Amniotic epithelial cell (primary cell): ENCODE measurements at regions not wholly inside any gene's neighbourhood (a gene's known extent, or its start where the extent isn't known, plus 50 kb on each side); places are given as distances from the start of the nearest gene placed in this dataset.
"Not testable (repeated sequence)": the region's sequence is repeated elsewhere in the genome, so short reads cannot be mapped to it uniquely, and the experiment has no call there.

Experiments used
- DNase-seq: peaks from one replicate; pipeline ENCODE4 v3.0.0-alpha.2; 2010; ENCODE audit warnings: low read depth

DNA sequence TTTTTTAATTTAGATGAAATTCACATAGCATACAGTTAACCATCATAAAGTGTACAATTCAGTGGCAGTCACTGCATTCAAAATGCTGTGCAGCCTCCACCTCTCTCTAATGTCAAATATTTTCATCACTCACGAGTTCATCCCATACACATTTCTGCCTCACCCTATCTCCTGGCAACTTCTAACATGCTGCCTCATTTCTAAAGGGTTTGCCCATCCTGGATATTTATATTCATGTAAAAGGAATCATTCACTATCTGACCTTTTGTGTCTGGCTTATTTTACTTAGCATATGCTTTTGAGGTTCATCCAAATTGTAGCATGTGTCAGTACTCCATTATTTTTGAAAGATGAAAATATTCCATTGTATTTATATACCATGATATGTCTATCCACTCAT lies 286.9 kb upstream of the VSTM2A start:
- DNase-seq, result no peak

DNA sequence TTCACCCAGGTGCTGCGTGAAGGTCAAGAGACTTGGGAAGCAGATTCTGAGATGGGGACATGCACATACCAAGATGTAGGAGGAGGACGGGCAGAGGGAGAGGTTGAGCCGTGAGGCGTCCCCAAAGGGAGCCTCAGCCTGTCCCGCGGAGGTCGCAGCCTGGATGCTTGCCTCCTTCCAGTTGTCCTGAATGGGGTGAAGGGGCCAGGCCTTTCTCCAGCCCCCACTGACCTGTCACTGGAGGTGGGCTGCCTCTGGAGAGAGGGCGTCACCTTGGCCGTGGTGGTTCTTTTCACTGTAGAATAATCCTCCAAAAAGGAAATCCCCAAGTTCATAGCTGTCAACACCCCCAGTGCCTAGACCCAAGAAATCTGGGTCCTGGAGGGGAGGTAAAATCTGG lies 283.0 kb upstream of the VSTM2A start:
- no peak for DNase-seq

- peak; percentile 0 for DNase-seq
These were observed 281.2 kb upstream of the VSTM2A start for GRCh38 chr7:54260941-54261371.

GRCh38 chr7:54278847-54279246 lies 263.3 kb upstream of the VSTM2A start:
- no peak for DNase-seq

GRCh38 chr7:54292171-54292925 lies 249.8 kb upstream of the VSTM2A start:
- DNase-seq, result no peak

GRCh38 chr7:54299426-54299825 lies 242.7 kb upstream of the VSTM2A start:
- no peak for DNase-seq

DNA sequence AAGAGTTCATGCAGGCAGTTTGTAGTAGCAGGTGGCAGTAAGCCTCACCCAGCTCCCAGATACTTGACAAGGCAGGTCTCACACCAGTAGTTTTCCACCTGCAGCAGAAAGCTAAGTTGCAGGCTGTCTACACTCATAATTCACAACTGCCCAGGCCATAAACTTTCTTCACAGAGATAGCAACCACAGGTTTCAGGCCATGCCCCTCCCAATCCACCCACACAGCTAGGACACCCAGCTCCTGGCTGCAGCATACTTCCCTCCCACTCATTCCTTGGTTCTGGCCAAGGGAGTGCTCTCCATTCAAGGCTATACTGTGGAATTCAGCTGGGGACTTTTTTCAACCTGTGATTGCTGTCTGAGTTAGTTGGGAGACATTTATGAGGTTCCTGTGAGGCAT lies 226.2 kb upstream of the VSTM2A start:
- DNase-seq, result not testable (repeated sequence)

DNA sequence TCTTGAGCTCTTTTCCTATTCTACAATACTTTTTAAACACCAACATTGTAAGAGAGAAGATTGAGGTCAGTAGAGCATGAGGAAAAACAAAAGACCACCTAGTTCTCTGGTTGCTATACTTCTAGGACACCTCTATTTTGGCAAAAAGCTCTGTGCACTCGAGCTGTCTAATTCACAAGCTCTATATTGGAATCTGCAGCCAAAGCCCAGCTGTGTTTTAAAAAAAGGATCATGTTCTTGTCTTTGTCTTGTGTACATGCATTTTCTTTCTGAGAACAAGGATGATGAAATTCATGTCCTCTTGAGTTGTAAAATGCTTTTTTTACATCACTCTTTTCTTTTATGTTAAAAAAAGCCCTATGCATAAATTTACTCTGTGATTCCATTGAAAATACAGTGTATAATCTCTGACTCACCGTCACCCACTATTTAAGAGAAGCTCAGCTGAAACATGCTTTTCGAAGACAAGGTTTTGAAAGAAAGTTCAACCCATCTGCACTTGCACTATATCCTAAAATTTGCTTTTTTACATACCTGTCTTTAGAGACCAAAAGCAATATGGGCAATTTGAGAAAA lies 215.5 kb upstream of the VSTM2A start:
- no peak for DNase-seq

GRCh38 chr7:54330216-54330800 lies 211.9 kb upstream of the VSTM2A start:
- no peak for DNase-seq

DNA sequence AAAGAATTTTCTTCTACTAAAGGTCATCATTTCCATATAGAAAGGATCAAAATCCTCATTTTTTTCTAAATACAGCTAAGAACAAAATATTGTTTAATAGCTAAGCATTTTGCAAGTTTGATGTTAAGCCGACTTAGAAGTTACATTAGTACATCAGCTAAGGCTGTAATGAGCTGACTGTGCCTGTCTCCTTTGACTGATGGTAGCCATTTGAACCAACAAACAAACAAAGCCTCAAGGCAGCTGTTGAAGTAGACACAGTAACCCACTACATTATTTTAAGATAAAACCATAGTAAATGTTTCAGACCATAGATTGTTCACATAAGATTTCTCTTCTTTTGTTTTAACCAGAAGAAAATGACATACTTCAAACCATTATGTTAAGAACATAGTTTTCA lies 210.9 kb upstream of the VSTM2A start:
- DNase-seq, result no peak

- DNase-seq, result no peak
These were observed 209.9 kb upstream of the VSTM2A start for GRCh38 chr7:54332301-54332700.

DNA sequence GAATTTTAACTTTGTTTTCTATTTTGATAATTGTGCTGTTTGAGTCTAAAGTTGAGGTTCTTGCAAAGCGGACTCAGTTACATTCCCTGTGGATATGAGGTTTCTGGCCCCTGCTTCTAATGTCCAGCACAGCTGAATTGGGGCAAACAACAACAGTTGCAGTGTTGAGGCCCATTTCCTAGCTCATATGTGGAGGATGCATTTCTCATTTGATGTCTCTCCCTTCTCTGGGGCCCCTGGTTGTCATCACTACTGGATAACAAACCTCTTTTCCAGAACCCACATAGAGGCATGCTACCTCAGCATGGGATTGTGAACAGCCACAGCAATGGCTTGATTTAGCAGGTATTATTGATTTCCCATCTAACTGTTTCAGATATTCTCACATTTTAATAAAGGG lies 208.2 kb upstream of the VSTM2A start:
- DNase-seq, result no peak

- DNase-seq, result no peak
These were observed 205.4 kb upstream of the VSTM2A start for GRCh38 chr7:54336800-54337199.

GRCh38 chr7:54337466-54337865 lies 204.7 kb upstream of the VSTM2A start:
- DNase-seq, result no peak

- DNase-seq, result no peak
These were observed 203.9 kb upstream of the VSTM2A start for GRCh38 chr7:54338319-54338718.

DNA sequence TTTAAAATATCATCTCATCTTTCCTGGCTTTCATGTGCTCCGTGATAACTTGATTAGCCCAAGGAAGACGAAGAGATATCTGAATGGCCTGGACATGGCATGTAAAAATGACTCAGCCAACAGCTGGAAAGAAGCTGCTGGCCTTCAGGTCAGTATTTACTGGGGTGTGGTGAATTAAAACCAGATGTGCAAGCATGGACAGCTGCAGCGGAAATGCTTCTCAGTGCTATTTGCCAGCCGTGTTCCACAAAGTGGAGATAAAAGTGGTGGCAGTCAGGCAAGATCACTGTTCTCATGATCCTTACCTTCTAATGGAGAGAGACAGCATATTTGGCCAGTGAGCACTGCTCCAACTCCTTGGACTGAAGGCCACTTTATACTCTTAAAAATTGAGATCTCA lies 203.1 kb upstream of the VSTM2A start:
- no peak for DNase-seq

GRCh38 chr7:54342458-54342857 lies 199.7 kb upstream of the VSTM2A start:
- DNase-seq, result no peak

DNA sequence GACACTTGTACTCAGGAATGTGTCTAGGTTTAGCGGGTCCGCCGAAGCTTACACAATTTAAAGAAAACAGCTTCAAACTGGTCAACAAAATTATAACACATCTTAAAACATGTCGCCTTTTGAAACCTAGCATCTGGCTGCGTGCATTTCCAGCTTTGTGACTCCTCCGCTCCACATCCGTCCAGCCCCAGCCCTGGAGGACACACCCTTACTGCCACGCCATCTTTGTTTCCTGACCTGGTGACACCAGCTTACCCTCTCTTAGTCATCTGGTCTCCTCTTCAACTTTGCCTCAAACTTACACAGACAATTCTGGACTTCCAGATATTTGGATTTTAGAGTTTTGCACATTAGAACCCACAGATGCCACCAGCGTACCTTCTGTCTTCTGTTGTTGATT lies 198.7 kb upstream of the VSTM2A start:
- no peak for DNase-seq

GRCh38 chr7:54345746-54346145 lies 196.4 kb upstream of the VSTM2A start:
- no peak for DNase-seq

DNA sequence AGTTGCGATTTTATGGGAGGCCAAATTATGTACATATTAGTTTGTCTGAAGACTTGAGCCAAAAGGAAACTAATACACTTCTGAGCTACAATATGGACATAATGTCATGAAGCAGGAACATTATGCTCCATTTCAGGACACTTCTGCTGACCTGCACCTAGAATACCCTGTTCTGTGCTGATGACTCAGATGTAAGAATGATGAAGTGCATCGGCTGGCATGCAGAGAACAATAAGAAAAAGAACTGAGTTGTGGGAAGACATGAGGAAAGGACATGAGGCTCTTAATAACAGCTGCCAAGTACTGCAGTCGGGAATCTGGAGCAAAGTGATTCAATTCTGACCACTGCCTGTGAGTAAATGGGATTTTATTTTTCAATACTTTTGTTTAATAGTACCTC lies 192.9 kb upstream of the VSTM2A start:
- DNase-seq, result no peak

DNA sequence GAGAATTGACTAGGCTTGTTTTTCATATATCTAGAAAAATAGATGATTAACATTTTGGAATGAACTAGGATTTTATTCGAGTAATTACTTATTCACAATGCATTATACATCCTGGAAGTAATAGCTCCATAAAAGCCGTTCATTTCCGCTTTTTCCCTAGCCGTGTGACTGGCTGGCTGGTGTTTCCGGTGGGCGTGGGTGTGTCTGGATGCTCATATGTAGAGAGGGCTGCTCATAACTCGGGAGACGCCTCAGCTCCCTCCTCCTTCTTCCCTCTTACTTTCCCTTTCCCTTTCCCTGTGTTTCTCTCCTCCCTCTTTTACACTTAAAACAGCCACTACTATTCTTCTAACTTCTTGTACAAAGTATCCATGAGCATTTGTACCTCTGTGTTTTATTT lies 187.7 kb upstream of the VSTM2A start:
- no peak for DNase-seq

DNA sequence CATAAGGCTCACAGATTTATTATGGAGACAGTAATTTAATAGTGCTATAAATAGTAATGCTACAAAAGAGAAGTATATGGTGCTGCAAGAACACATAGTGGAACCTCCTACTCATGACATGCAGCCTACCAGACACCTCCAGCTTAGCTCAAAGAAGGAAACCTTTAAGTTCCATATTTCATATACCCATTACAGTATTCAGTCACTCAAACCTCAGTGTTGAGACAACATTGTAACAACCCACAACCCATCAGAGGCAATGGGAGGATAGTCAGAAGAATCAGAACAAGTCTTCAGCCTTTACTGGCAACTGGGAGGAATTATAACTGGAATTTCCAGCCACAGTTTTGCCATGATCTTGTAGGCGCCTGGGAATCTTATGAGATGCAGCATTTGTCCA lies 186.3 kb upstream of the VSTM2A start:
- no peak for DNase-seq

GRCh38 chr7:54360075-54360840 lies 181.9 kb upstream of the VSTM2A start:
- no peak for DNase-seq
